GM12872 (cell line): ENCODE measurements at regions not wholly inside any gene's neighbourhood (a gene's known extent, or its start where the extent isn't known, plus 50 kb on each side); places are given as distances from the start of the nearest gene placed in this dataset.

ENCODE experiments used
- CTCF ChIP-seq: IDR thresholded peaks from 3 replicates; pipeline ENCODE4 v1.5.1; 2011; ENCODE audit warnings: low read depth, mild to moderate bottlenecking, low read length, moderate library complexity; ENCODE audit not compliant: insufficient read depth

GRCh38 chr10:120186506-120186905 is 270.5 kb upstream of the PLPP4 start:
- no peak for TF ChIP-seq CTCF

GRCh38 chr10:120188950-120189349 is 268.1 kb upstream of the PLPP4 start:
- no peak for TF ChIP-seq CTCF

- TF ChIP-seq CTCF, result no peak
These were observed 260.9 kb upstream of the PLPP4 start for GRCh38 chr10:120195984-120196712.

- TF ChIP-seq CTCF, result no peak
These were observed 252.2 kb upstream of the PLPP4 start for GRCh38 chr10:120204877-120205276.

GRCh38 chr10:120205368-120206018 is 251.5 kb upstream of the PLPP4 start:
- no peak for TF ChIP-seq CTCF

- no peak for TF ChIP-seq CTCF
These were observed 248.5 kb upstream of the PLPP4 start for GRCh38 chr10:120208488-120208887.

GRCh38 chr10:120209124-120209762 is 247.8 kb upstream of the PLPP4 start:
- TF ChIP-seq CTCF, result no peak
